ENCODE measurements at regions not wholly inside any gene's neighbourhood (a gene's known extent, or its start where the extent isn't known, plus 50 kb on each side); places are given as distances from the start of the nearest gene placed in this dataset.

- no peak for DNase-seq
Measured at GRCh38 chr3:137061186-137061585, 103.4 kb downstream of the IL20RB start.

DNA sequence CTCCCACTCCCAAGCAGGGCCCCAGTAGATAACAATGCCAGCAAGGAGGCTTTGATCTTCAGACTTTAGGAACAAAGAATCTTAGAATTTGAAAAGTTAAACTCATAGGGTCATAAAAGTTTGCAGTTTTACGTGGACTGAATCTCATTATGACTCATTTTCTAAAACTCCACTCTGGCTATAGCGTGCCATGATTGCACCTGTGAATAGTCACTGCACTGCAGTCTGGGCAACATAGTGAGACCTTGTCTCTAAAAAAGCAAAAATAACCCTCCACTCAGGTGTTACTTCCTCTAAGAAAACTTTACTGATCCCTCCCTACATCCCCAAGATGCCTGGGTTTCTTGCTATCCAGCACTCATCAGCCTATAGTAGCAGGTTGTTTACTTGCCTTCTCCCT is 104.5 kb downstream of the IL20RB start:
- DNase-seq, result no peak

DNA sequence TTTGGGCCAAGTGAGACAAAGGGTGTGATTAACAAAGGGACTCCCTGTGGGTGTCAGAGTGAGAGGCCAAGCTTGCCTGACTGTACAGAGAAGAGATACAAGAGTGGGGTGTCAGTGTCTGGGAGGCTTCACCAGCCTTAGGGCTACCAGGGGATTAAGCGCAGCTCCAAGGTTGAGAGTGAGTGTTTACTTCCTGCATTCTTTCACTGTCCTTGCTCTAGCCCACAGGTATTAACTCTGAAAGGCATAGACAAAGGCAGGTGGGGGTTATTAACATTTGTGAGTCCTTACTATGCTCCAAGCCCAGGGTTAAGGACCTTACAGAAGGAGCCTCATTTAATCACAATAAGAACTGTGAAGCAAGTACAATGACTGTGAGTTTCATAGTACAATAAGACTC is 107.6 kb downstream of the IL20RB start:
- DNase-seq, result no peak

DNA sequence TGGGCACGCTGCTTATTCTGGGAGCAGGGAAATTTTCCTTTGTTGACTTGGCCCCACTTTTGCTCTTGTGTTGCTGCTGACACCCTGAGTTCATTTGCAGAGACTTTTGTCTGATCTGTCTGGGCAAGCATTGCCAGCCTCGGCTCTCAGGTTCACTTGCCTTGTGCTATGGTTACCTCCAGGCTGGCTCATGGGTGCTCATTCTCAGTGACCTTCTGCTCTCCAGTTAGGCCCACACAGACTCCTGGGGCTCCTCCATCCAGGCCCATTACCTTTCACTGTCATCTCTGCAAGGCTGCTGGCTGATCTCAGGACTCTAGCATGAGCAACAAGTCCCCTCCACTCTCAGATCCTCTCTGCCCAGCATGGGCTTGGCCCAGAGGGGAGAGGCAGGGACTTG is 108.3 kb downstream of the IL20RB start:
- no peak for DNase-seq

GRCh38 chr3:137071104-137071503 is 113.3 kb downstream of the IL20RB start:
- no peak for DNase-seq

DNA sequence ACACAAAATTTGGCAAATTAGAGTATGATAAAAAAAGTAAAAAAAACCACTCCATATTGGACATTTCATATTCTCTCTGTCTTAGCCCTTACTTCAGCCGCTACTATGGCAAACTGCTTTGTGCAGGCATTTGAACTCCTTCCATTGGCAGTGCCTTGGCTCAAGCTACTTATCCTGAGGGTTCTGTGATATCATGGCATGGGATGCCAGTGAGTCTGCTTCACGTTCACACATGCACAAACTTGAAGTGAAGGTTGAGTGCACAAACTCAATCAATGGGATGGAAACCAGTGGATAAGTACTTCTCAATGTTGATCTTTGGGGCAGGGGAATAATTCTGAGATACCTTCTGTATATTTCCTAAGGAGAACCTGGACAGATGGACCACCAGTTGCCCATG is 117.2 kb downstream of the IL20RB start:
- no peak for DNase-seq

GRCh38 chr3:137078040-137078439 is 120.3 kb downstream of the IL20RB start:
- no peak for DNase-seq

- DNase-seq, result no peak
Measured at GRCh38 chr3:137079571-137079970, 121.8 kb downstream of the IL20RB start.

GRCh38 chr3:137081711-137082110 is 123.9 kb downstream of the IL20RB start:
- DNase-seq, result no peak

DNA sequence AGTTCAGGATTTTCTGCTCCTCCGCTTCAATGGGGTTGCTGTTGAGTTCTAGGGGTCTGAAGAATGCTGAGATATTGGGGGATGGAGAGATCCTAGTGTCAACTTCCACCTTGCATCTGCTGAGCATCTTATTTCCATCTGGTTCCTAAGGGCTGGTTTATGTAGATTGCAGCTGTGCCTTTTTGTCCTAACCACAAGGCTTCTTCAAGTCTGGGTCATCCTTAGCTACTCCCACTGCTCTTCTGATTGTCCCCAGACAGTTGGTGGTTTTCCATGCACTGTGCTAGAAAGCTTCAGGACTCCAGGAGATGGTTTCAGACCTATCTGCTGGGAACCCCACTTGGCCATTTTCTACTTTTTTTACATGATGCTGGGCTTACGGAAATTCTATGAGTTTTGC is 125.0 kb downstream of the IL20RB start:
- DNase-seq, result no peak

GRCh38 chr3:137083332-137083731 is 125.5 kb downstream of the IL20RB start:
- DNase-seq, result no peak

- no peak for DNase-seq
Measured at GRCh38 chr3:137084586-137084985, 126.8 kb downstream of the IL20RB start.

- no peak for DNase-seq
Measured at GRCh38 chr3:137097386-137097785, 139.6 kb downstream of the IL20RB start.

GRCh38 chr3:137097852-137098251 is 140.1 kb downstream of the IL20RB start:
- DNase-seq, result no peak

DNA sequence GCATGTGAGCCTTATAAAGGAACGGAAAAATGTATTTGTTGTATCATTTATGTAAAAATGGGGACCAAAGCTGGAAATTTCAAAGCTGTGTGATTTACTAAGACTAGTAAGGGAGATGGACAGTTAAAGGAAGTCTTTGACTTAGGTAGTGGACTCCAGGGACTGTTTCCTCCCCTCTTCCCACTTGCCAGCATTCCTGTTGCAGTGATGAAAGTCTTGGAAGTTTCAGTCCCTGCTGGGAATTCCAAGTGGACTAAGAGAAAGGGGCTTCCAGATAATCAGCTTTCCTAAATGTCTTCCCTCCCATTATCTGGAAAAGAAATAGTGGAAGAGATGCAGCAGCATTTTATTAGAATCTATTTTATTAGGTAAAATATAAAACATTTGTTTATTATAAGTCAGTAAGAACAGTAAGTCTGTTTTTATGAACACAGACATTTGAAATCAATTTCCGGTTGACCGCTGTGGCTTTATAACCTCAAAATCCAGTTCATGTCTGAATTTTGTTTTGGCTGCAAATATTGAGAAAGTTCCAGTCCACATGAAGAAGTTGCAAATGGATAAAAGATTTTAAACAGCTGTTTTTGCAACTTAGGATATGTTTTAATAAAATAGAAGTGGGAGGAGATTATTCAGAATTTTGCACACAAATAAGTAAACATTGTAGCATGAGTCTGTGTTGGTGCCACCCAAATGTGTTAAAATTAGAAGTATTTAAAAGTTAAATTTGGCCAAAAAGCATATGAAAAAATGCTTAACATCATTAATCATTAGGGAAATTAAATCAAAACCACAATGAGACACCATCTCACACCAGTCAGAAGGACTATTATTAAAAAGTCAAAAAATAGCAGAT is 141.8 kb downstream of the IL20RB start:
- DNase-seq, result no peak

DNA sequence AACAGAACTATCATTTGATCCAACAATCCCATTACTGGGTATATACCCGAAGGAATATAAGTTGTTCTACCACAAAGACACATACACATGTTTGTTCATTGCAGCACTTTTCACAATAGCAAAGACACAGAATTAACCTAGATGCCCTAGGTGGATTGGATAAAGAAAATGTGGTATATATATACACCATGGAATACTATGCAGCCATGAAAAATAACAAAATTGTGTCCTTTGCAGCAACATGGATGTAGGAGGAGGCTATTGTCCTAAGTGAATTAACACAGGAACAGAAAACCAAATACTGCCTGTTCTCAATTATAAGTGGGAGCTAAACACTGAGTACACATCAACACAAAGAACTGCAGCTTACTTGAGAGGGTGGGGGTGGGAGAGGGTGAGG is 142.5 kb downstream of the IL20RB start:
- no peak for DNase-seq

GRCh38 chr3:137103739-137104138 is 146.0 kb downstream of the IL20RB start:
- DNase-seq, result no peak

GRCh38 chr3:137105277-137105977 is 147.6 kb downstream of the IL20RB start:
- DNase-seq, result peak; percentile 27

DNA sequence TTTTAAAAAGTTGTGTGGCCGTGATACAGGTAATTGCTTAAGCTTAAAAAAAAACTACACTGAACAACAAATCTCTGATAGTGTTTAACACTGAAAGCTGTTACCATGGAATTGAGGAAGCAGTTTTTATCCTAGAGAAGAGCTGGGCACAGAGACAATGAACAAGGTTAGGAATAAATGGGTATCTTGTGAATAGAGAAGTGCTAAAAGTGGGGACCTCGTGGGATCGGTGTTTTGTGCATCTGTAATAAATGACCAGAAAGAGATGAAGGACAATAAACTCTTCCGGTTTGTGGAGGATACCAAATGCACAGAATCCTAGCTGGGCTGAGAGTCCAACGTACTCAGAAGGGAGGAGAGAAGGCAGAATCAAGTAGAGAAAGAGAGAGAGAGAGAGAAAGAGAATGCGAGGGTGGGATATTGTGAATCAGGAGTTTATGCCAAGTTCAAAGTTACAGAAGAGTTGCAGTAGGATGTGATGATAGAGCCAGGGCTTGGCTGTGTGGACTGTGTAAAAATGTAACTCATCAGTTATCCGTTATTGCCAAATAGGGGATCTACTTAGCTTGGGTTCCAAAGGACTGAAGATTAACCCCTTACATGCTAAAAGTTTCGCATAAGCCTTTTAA is 148.9 kb downstream of the IL20RB start:
- no peak for DNase-seq

GRCh38 chr3:137108699-137109440 is 151.1 kb downstream of the IL20RB start:
- DNase-seq, result no peak

GRCh38 chr3:137110392-137110996 is 152.7 kb downstream of the IL20RB start:
- no peak for DNase-seq

DNA sequence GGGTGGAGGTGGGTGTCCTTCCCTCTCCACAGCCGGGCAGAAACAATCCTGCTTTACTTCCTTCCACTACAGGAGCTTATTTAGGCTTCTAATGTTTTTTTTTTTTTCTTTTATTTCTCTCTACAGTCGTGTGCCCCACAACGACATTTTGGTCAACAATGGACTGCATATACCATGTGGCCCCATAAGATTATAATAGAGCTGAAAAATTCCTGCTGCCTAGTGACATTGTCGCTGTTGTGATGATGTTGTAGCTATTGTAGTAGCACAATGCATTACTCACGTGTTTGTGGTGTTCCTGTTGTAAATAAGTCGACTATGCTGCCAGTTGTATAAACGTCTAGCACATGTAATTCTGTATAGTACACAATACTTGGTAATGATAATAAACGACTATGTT is 153.7 kb downstream of the IL20RB start:
- no peak for DNase-seq

GRCh38 chr3:137116619-137117018 is 158.8 kb downstream of the IL20RB start:
- DNase-seq, result no peak

All from NCI-H1048 (cell line).